GM12892 (cell line): ENCODE measurements at regions not wholly inside any gene's neighbourhood (a gene's known extent, or its start where the extent isn't known, plus 50 kb on each side); places are given as distances from the start of the nearest gene placed in this dataset.

ENCODE experiments used
- POLR2A ChIP-seq: IDR thresholded peaks from 2 replicates; pipeline ENCODE4 v1.6.1; 2011; ENCODE audit warnings: low read depth, low read length, control low read depth
- POLR2AphosphoS5 ChIP-seq: IDR thresholded peaks from 2 replicates; pipeline ENCODE4 v1.6.1; 2011; ENCODE audit warnings: low read depth, low read length, control low read depth
- TAF1 ChIP-seq: IDR thresholded peaks from 2 replicates; pipeline ENCODE4 v1.6.1; 2011; ENCODE audit warnings: low read depth, mild to moderate bottlenecking, control low read depth, low read length, borderline replicate concordance

DNA sequence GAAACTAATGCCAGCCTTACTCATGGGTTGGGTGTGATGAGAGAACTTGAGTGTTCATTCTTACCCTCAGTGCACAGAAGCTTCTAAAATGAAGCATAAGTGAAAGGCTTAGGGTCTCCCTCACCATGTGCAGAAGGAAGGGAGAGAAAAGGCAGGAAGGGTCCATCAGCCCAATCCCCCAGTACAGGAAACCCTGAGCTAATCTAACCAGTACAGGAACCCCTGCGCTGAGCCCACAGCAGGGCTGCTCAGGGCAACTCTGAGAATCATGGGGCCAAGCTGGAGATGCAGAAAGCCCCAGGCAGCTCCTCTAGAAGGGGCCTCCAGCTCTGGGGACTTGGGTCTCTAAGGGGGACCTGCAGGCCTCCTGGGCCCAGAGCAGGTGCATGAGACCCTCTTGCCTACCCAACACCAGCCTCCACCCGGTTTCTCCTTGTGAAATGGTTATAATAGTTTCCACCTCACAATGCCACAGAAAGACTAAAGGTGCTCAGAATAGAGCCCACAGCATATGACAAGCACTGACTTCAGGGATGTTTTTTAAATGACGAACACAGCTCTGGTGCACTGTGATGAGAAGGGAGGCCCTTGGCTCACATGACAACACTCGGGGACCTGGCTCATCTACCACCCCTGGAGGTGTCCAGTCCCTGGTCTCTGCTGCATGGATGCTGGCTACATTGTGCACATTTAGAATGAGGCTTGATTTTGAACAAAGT lies 190.1 kb downstream of the ACTL7B start:
- TF ChIP-seq TAF1: no peak
- no peak for TF ChIP-seq POLR2AphosphoS5
- TF ChIP-seq POLR2A: no peak
